GM12878 (cell line): ENCODE measurements at regions not wholly inside any gene's neighbourhood (a gene's known extent, or its start where the extent isn't known, plus 50 kb on each side); places are given as distances from the start of the nearest gene placed in this dataset.

Experiments used
- ATAC-seq: fragments of 200-7000 bp; cut with Tn5 transposase; 3 replicates; pipeline ENCODE4 v1.9.1; 2020; ENCODE audit warnings: mild to moderate bottlenecking, moderate library complexity
- BruUV-seq: library from RNA; stranded (reverse); fragments of 400-500 nt; replicated peaks from 2 replicates; lab custom pipeline; 2021; lab: Mats Ljungman, UMichigan
- CTCF ChIA-PET: fragments of 300-600 bp; sonication (Branson Sonifier 250); formaldehyde crosslinking; extraction: SDS; loops from one replicate; lab custom pipeline; 2021; ENCODE audit warnings: inconsistent platforms; lab: Yijun Ruan, JAX
- POLR2A ChIA-PET: fragments of 350-600 bp; formaldehyde crosslinking; extraction: SDS; loops from one replicate; lab custom pipeline; 2021; ENCODE audit warnings: inconsistent platforms; lab: Charles Lee
- RAD21 ChIA-PET: fragments of 300-600 bp; sonication (Branson Sonifier 250); formaldehyde crosslinking; loops from one replicate; lab custom pipeline; 2023; ENCODE audit warnings: antibody characterized with exemption; ENCODE audit not compliant: unreplicated experiment; lab: Charles Lee
- SMC1A ChIA-PET: fragments of 300-600 bp; sonication (Branson Sonifier 250); formaldehyde crosslinking; loops from one replicate; lab custom pipeline; 2023; ENCODE audit not compliant: unreplicated experiment, uncharacterized antibody; lab: Charles Lee
- DNase-seq: peaks from one replicate; pipeline ENCODE4 v3.0.0-alpha.2; 2011; ENCODE audit warnings: low read depth, low spot score
- FAIRE-seq: peaks from 3 replicates; lab custom pipeline; 2011; peaks lifted over from hg19 to GRCh38; lab: Jason Lieb, UNC
- H2AFZ ChIP-seq: 2 replicates; pipeline ENCODE4 v1.6.0; 2011; ENCODE audit warnings: low read depth, low read length, control low read depth; ENCODE audit not compliant: control insufficient read depth
- H3K27ac ChIP-seq: 2 replicates; pipeline ENCODE4 v1.5.1; 2011; ENCODE audit warnings: control low read depth; ENCODE audit not compliant: control insufficient read depth, insufficient read depth
- H3K27me3 ChIP-seq, 2 experiments: replicated peaks in 1 of 2; 2 replicates each; pipeline versions ENCODE4 v1.6.0 to v1.6.1; 2011; ENCODE audit warnings: low read length in 1 of 2; ENCODE audit not compliant: control insufficient read depth in 2 of 2, insufficient read depth in 2 of 2
- H3K36me3 ChIP-seq, 2 experiments: 2 replicates each; pipeline ENCODE4 v1.5.1; 2011; ENCODE audit warnings: low read length in 1 of 2; ENCODE audit not compliant: control insufficient read depth in 2 of 2, insufficient read depth in 2 of 2
- H3K4me1 ChIP-seq: 2 replicates; pipeline ENCODE4 v1.6.1; 2011; ENCODE audit warnings: mild to moderate bottlenecking, low read length, moderate library complexity, mixed read lengths; ENCODE audit not compliant: control insufficient read depth, insufficient read depth
- H3K4me2 ChIP-seq: 2 replicates; pipeline ENCODE4 v1.6.0; 2011; ENCODE audit warnings: control low read depth; ENCODE audit not compliant: control insufficient read depth, insufficient read depth
- H3K4me3 ChIP-seq: fragments of 200-600 bp; sonication (generic); 2 replicates; pipeline ENCODE4 v1.5.1; 2016
- H3K79me2 ChIP-seq: 2 replicates; pipeline ENCODE4 v1.6.0; 2011; ENCODE audit warnings: low read length; ENCODE audit not compliant: control insufficient read depth, insufficient read depth
- H3K9ac ChIP-seq: 2 replicates; pipeline ENCODE4 v1.8.0; 2011; ENCODE audit warnings: low read length, control low read depth, mixed read lengths; ENCODE audit not compliant: control insufficient read depth, insufficient read depth
- H3K9me3 ChIP-seq: replicated peaks from 3 replicates; pipeline ENCODE4 v1.5.1; 2011; ENCODE audit warnings: mild to moderate bottlenecking, low read length; ENCODE audit not compliant: control insufficient read depth, insufficient read depth
- H4K20me1 ChIP-seq: 2 replicates; pipeline ENCODE4 v1.6.0; 2011; ENCODE audit not compliant: control insufficient read depth, insufficient read depth
- FOXK2 ChIP-seq: fragments of 450-650 bp; IDR thresholded peaks from 2 replicates; pipeline ENCODE4 v1.6.1; 2017; ENCODE audit warnings: mild to moderate bottlenecking, moderate library complexity
- FOXM1 ChIP-seq: IDR thresholded peaks from 2 replicates; pipeline ENCODE4 v1.6.1; 2012; ENCODE audit warnings: low read depth, mild to moderate bottlenecking, inconsistent platforms, low read length, moderate library complexity
- GABPA ChIP-seq: IDR thresholded peaks from 2 replicates; pipeline ENCODE4 v1.6.1; 2014; ENCODE audit warnings: antibody characterized with exemption, low read depth, mild to moderate bottlenecking, inconsistent platforms
- PAX8 ChIP-seq: fragments of 450-650 bp; IDR thresholded peaks from 2 replicates; pipeline ENCODE4 v1.6.1; 2017; ENCODE audit warnings: mild to moderate bottlenecking, moderate library complexity
- PKNOX1 ChIP-seq: fragments of 450-650 bp; IDR thresholded peaks from 2 replicates; pipeline ENCODE4 v1.6.1; 2016; ENCODE audit warnings: mild to moderate bottlenecking
- SMC3 ChIP-seq: IDR thresholded peaks from 2 replicates; pipeline ENCODE4 v1.6.1; 2011; ENCODE audit warnings: low read length, improper control_type of control experiment, borderline replicate concordance
- STAT3 ChIP-seq: IDR thresholded peaks from 2 replicates; pipeline ENCODE4 v1.6.1; 2011; ENCODE audit warnings: low read depth, low read length, improper control_type of control experiment
- SUZ12 ChIP-seq: fragments of 200-600 bp; sonication (generic); IDR thresholded peaks from one replicate; pipeline ENCODE4 v1.6.1; 2018; ENCODE audit warnings: antibody characterized with exemption, mild to moderate bottlenecking; ENCODE audit not compliant: unreplicated experiment
- ZNF622 ChIP-seq: fragments of 450-650 bp; IDR thresholded peaks from 2 replicates; pipeline ENCODE4 v1.6.1; 2017; ENCODE audit warnings: mild to moderate bottlenecking, inconsistent platforms
- WGBS: methylation state at CpG from one replicate; pipeline ENCODE4 v1.1.6; 2016; ENCODE audit warnings: low lambda C conversion rate; ENCODE audit not compliant: insufficient replicate concordance, insufficient coverage; ENCODE audit errors: missing lambda C conversion rate; 5-methylcytosine and 5-hydroxymethylcytosine counted together
- in situ Hi-C: fragments of 300-500 bp; cut with MboI; formaldehyde crosslinking; loops from 9 replicates; pipeline ENCODE4 v1.14.3; 2018; ENCODE audit warnings: mixed read lengths
- intact Hi-C: fragments of 100-400 bp; cut with micrococcal nuclease; formaldehyde crosslinking; loops from one replicate; pipeline ENCODE4 v1.14.2; 2022; ENCODE audit not compliant: unreplicated experiment
- TF ChIP-seq, protein P1 (sequence below): fragments of 450-650 bp; IDR thresholded peaks from 2 replicates; pipeline ENCODE4 v1.6.1; 2017; ENCODE audit warnings: antibody characterized with exemption, mild to moderate bottlenecking, moderate library complexity

GRCh38 chr7:81648716-81649115 lies 121.1 kb downstream of the HGF start:
- H3K27me3 ChIP-seq, result no peaks in the 10 kb centered on the region
- no peaks in the 10 kb centered on the region for H3K79me2 ChIP-seq
- WGBS, result 53% methylated on average over 1 of the region's 1 CpG
- RAD21 ChIA-PET, result interaction anchor here (0.7 kb wide), 1 partner anchor 46 kb away, joined by 4 read pairs; no protein-coding TSS in a partner anchor
- peaks cover 3% of the 10 kb centered on the region; the same call in 2 of the 3 replicates for H3K9me3 ChIP-seq
- CTCF ChIA-PET, result interaction anchor here (1.1 to 1.7 kb wide), 3 partner anchors 8 to 13 kb away, joined by 5 to 8 read pairs (median 6); no protein-coding TSS in a partner anchor
- H3K4me2 ChIP-seq, result no peak overlapping the region
- intact Hi-C loops (no loop called here), in situ Hi-C loops (no loop called here)
- H3K4me3 ChIP-seq, result no peak overlapping the region
- TF ChIP-seq SMC3 (no peak), FOXK2 (no peak), GABPA (no peak), FOXM1 (no peak), STAT3 (no peak), PAX8 (no peak), ZNF622 (no peak), SUZ12 (no peak)
- POLR2A ChIA-PET, result interaction anchor here (0.7 to 2.0 kb wide), 2 partner anchors 9 to 553 kb away, joined by 4 to 6 read pairs; no protein-coding TSS in a partner anchor
- no peaks in the 10 kb centered on the region for H4K20me1 ChIP-seq
- no peak overlapping the region for H3K9ac ChIP-seq
- H3K4me1 ChIP-seq, result no peaks in the 10 kb centered on the region
- no TSS peak for BruUV-seq
- DNase-seq (no peak), FAIRE-seq (no peak), ATAC-seq (no peak)
- no peak overlapping the region for H2AFZ ChIP-seq
- no peak overlapping the region for H3K27ac ChIP-seq
- SMC1A ChIA-PET, result interaction anchor here (0.7 to 1.7 kb wide), 5 partner anchors 15 to 44 kb away, joined by 3 to 5 read pairs (median 4); no protein-coding TSS in a partner anchor
- no peaks in the 10 kb centered on the region for H3K36me3 ChIP-seq

DNA sequence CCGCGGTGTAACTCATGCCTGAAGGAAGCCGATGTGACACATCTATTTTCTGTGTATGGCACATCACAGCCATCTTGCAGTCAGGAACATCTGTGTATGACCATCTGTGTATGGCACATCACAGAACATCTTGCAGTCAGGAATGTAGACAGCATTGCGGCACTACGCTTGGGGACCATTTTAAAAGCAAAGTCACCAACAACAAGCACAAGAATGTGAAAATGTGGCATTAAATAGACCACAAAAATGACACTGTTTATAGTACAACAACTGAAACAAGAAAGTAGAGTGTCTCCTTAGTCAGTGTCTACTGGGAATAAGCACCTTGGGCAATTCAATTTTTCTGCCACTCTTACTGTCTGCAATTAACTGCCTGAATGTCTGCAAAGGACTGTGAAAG lies 124.4 kb downstream of the HGF start:
- Histone ChIP-seq H3K79me2 (no peaks in the 10 kb centered on the region), H3K9me3 (no peaks in the 10 kb centered on the region), H3K4me1 (no peaks in the 10 kb centered on the region), H3K4me2 (no peak overlapping the region), H3K27me3 (no peaks in the 10 kb centered on the region), H3K36me3 (no peaks in the 10 kb centered on the region), H3K9ac (no peak overlapping the region), H2AFZ (no peak overlapping the region), H3K27ac (no peak overlapping the region), H4K20me1 (no peaks in the 10 kb centered on the region), H3K4me3 (no peak overlapping the region)
- POLR2A ChIA-PET, result no interaction called here
- SMC1A ChIA-PET, result interaction anchor here (1.3 to 1.6 kb wide), 2 partner anchors 11 to 18 kb away, joined by 3 to 5 read pairs; no protein-coding TSS in a partner anchor
- DNase-seq, result no peak
- TF ChIP-seq, protein P1, sequence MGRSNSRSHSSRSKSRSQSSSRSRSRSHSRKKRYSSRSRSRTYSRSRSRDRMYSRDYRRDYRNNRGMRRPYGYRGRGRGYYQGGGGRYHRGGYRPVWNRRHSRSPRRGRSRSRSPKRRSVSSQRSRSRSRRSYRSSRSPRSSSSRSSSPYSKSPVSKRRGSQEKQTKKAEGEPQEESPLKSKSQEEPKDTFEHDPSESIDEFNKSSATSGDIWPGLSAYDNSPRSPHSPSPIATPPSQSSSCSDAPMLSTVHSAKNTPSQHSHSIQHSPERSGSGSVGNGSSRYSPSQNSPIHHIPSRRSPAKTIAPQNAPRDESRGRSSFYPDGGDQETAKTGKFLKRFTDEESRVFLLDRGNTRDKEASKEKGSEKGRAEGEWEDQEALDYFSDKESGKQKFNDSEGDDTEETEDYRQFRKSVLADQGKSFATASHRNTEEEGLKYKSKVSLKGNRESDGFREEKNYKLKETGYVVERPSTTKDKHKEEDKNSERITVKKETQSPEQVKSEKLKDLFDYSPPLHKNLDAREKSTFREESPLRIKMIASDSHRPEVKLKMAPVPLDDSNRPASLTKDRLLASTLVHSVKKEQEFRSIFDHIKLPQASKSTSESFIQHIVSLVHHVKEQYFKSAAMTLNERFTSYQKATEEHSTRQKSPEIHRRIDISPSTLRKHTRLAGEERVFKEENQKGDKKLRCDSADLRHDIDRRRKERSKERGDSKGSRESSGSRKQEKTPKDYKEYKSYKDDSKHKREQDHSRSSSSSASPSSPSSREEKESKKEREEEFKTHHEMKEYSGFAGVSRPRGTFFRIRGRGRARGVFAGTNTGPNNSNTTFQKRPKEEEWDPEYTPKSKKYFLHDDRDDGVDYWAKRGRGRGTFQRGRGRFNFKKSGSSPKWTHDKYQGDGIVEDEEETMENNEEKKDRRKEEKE, result no peak
- no peak for TF ChIP-seq PKNOX1
- WGBS, result 89% methylated on average over 5 of the region's 5 CpGs
- FAIRE-seq, result no peak
- ATAC-seq, result no peak
- intact Hi-C loops, result no loop called here
- in situ Hi-C loops, result no loop called here
- CTCF ChIA-PET, result no interaction called here
- RAD21 ChIA-PET, result no interaction called here
- BruUV-seq, result no TSS peak
